ENCODE measurements at regions not wholly inside any gene's neighbourhood (a gene's known extent, or its start where the extent isn't known, plus 50 kb on each side); places are given as distances from the start of the nearest gene placed in this dataset.

DNA sequence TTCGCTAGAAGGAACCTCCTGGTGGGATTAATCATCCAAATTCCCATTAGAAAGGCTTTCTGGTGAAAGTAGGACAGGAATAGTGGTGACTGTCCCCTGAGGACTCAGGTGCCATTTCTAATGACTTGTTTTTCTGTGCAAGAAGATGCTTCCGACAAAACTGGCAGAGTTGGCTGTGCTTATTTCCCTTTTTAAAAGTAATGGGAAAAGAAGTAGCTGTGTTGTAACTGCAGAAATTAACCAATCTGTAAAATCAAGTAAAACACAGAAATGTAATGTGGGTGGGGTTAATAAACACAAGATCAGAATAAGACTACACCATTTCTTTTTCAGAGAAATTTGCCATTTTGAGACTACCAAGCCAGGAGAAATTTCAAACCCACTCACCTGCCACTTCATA is 55.0 kb upstream of the FAM9B start:
- TF ChIP-seq, protein P1, sequence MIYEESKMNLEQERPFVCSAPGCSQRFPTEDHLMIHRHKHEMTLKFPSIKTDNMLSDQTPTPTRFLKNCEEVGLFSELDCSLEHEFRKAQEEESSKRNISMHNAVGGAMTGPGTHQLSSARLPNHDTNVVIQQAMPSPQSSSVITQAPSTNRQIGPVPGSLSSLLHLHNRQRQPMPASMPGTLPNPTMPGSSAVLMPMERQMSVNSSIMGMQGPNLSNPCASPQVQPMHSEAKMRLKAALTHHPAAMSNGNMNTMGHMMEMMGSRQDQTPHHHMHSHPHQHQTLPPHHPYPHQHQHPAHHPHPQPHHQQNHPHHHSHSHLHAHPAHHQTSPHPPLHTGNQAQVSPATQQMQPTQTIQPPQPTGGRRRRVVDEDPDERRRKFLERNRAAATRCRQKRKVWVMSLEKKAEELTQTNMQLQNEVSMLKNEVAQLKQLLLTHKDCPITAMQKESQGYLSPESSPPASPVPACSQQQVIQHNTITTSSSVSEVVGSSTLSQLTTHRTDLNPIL (CRISPR knock-in tag; IDR thresholded peaks at IDR 0.05; ENCODE audit: low read depth): no peak
- TF ChIP-seq ZFP30 (CRISPR knock-in tag; IDR thresholded peaks at IDR 0.05): no peak
- no peak for TF ChIP-seq RARB (CRISPR knock-in tag; IDR thresholded peaks at IDR 0.05)
- TF ChIP-seq, protein P2, sequence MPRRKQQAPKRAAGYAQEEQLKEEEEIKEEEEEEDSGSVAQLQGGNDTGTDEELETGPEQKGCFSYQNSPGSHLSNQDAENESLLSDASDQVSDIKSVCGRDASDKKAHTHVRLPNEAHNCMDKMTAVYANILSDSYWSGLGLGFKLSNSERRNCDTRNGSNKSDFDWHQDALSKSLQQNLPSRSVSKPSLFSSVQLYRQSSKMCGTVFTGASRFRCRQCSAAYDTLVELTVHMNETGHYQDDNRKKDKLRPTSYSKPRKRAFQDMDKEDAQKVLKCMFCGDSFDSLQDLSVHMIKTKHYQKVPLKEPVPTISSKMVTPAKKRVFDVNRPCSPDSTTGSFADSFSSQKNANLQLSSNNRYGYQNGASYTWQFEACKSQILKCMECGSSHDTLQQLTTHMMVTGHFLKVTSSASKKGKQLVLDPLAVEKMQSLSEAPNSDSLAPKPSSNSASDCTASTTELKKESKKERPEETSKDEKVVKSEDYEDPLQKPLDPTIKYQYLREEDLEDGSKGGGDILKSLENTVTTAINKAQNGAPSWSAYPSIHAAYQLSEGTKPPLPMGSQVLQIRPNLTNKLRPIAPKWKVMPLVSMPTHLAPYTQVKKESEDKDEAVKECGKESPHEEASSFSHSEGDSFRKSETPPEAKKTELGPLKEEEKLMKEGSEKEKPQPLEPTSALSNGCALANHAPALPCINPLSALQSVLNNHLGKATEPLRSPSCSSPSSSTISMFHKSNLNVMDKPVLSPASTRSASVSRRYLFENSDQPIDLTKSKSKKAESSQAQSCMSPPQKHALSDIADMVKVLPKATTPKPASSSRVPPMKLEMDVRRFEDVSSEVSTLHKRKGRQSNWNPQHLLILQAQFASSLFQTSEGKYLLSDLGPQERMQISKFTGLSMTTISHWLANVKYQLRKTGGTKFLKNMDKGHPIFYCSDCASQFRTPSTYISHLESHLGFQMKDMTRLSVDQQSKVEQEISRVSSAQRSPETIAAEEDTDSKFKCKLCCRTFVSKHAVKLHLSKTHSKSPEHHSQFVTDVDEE (CRISPR knock-in tag; IDR thresholded peaks at IDR 0.05): no peak
- TF ChIP-seq, protein P3, sequence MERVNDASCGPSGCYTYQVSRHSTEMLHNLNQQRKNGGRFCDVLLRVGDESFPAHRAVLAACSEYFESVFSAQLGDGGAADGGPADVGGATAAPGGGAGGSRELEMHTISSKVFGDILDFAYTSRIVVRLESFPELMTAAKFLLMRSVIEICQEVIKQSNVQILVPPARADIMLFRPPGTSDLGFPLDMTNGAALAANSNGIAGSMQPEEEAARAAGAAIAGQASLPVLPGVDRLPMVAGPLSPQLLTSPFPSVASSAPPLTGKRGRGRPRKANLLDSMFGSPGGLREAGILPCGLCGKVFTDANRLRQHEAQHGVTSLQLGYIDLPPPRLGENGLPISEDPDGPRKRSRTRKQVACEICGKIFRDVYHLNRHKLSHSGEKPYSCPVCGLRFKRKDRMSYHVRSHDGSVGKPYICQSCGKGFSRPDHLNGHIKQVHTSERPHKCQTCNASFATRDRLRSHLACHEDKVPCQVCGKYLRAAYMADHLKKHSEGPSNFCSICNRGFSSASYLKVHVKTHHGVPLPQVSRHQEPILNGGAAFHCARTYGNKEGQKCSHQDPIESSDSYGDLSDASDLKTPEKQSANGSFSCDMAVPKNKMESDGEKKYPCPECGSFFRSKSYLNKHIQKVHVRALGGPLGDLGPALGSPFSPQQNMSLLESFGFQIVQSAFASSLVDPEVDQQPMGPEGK (CRISPR knock-in tag; IDR thresholded peaks at IDR 0.05; ENCODE audit: borderline replicate concordance): no peak
- TF ChIP-seq TCF4 (CRISPR knock-in tag; IDR thresholded peaks at IDR 0.05; ENCODE audit: borderline replicate concordance): no peak
